ENCODE measurements at regions not wholly inside any gene's neighbourhood (a gene's known extent, or its start where the extent isn't known, plus 50 kb on each side); places are given as distances from the start of the nearest gene placed in this dataset.
A peak's percentile ranks its signal among the peaks of the same experiment; 100 is the strongest.

DNA sequence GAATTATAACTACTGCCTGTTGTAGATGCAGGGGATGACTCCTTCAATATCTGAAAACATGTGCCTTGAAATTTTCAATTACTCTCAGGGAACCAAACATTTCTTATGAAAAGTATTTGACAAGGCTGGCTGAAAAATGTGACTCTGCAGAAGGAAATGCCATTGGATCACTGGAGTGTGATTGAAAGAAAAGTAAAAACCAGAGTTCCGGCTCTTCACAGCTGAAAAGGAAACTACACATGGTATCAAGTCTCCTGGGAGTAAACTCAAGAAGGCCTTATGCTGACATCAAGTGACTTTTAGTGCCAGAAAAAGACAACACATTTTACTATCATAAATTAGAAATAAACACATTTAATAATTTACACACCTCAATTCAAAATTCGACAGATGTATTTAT is 693.0 kb downstream of the LRFN5 start:
- Mint-ChIP-seq H3K36me3 (no peaks in the 10 kb centered on the region), H3K9me3 (peaks cover 6% of the 10 kb centered on the region), H3K27me3 (no peaks in the 10 kb centered on the region), H3K4me1 (ENCODE audit: low read depth) (no peaks in the 10 kb centered on the region), H3K27ac (no peak overlapping the region), H3K4me3 (no peak overlapping the region)
- CTCF ChIA-PET, result no interaction called here
- no peak for DNase-seq
- POLR2A ChIA-PET, result no interaction called here
- intact Hi-C loops (cut with micrococcal nuclease), result no loop called here

- H3K4me3 Mint-ChIP-seq, result no peak overlapping the region
- no peak overlapping the region for H3K27ac Mint-ChIP-seq
- POLR2A ChIA-PET, result no interaction called here
- CTCF ChIA-PET, result no interaction called here
- peaks cover 11% of the 10 kb centered on the region for H3K9me3 Mint-ChIP-seq
- H3K4me1 Mint-ChIP-seq (ENCODE audit: low read depth), result no peaks in the 10 kb centered on the region
- DNase-seq, result no peak
- H3K27me3 Mint-ChIP-seq, result no peaks in the 10 kb centered on the region
- intact Hi-C loops (cut with micrococcal nuclease), result no loop called here
- no peaks in the 10 kb centered on the region for H3K36me3 Mint-ChIP-seq
Observed at GRCh38 chr14:42293180-42293579, 686.5 kb downstream of the LRFN5 start.

DNA sequence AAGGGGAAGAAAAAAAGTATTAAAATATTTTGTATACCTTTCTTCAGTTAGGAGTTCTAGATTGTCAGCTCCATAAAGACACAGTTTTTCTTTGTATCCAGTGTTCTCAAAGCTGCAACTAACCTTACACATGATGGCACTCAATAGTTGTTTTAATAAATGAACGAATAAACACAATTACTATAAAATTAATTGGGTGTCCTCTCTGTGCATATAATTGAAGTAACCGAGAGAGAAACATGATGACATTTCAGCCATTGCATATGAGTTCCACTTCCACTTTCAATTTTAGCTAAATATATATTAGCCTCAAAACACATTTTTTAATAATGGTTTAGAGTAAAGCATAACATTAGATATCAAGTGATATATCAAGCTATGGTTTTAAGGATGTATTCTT is 671.2 kb downstream of the LRFN5 start:
- H3K4me1 Mint-ChIP-seq (ENCODE audit: low read depth), result no peaks in the 10 kb centered on the region
- no peak overlapping the region for H3K27ac Mint-ChIP-seq
- no peak for DNase-seq
- H3K9me3 Mint-ChIP-seq, result peaks cover 17% of the 10 kb centered on the region
- no peaks in the 10 kb centered on the region for H3K27me3 Mint-ChIP-seq
- POLR2A ChIA-PET, result no interaction called here
- no peaks in the 10 kb centered on the region for H3K36me3 Mint-ChIP-seq
- CTCF ChIA-PET, result no interaction called here
- no peak overlapping the region for H3K4me3 Mint-ChIP-seq
- intact Hi-C loops (cut with micrococcal nuclease), result no loop called here

- CTCF ChIA-PET, result no interaction called here
- Mint-ChIP-seq H3K9me3 (peaks cover 18% of the 10 kb centered on the region), H3K27me3 (no peaks in the 10 kb centered on the region), H3K36me3 (no peaks in the 10 kb centered on the region), H3K27ac (no peak overlapping the region), H3K4me1 (ENCODE audit: low read depth) (no peaks in the 10 kb centered on the region), H3K4me3 (no peak overlapping the region)
- intact Hi-C loops (cut with micrococcal nuclease), result no loop called here
- POLR2A ChIA-PET, result no interaction called here
- DNase-seq, result no peak
Observed at GRCh38 chr14:42269234-42269633, 662.6 kb downstream of the LRFN5 start.

DNA sequence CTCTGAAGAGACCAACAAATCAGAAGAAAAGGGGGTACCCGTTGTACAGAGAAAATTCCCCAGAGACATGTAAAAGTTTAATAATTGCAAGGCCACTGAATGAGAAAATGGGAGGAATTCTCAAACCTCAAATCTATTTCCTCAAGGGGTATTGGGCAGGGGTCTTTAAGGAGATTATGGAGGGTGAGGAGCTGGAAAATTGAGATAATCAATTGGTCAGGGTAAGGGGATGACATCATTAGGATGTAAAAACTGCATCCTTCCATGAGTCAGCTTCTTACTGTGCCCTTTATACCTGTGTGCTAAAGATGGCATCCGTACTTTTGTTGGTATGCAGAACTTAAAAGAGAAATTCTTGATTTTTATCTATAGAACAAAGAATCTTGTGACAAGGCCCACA is 641.5 kb downstream of the LRFN5 start:
- intact Hi-C loops (cut with micrococcal nuclease), result no loop called here
- Mint-ChIP-seq H3K27ac (no peak overlapping the region), H3K27me3 (no peaks in the 10 kb centered on the region), H3K4me1 (ENCODE audit: low read depth) (no peaks in the 10 kb centered on the region), H3K9me3 (peaks cover 15% of the 10 kb centered on the region), H3K4me3 (no peak overlapping the region), H3K36me3 (no peaks in the 10 kb centered on the region)
- no peak for DNase-seq
- CTCF ChIA-PET, result no interaction called here
- POLR2A ChIA-PET, result no interaction called here

DNA sequence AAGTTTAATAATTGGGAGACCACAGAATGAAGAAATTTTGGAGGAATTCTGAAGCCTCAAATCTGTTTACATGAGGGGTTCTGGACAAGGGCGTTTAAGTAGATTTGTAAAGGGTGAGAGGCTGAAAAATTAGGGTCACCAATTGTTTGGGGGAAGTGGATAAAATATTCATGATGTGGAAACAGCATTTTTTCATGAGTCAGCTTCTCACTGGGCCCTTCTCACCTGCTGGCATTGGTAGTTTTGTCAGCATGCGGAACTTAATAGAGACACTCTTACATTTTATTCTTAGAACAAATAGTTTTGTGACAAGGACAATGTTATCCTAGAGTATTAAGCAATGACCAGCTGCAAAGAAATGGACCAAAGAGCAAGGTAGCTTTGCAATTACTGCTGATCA is 634.4 kb downstream of the LRFN5 start:
- peaks cover 23% of the 10 kb centered on the region for H3K9me3 Mint-ChIP-seq
- H3K4me3 Mint-ChIP-seq, result no peak overlapping the region
- no peaks in the 10 kb centered on the region for H3K27me3 Mint-ChIP-seq
- DNase-seq, result no peak
- H3K36me3 Mint-ChIP-seq, result no peaks in the 10 kb centered on the region
- intact Hi-C loops (cut with micrococcal nuclease), result no loop called here
- no peak overlapping the region for H3K27ac Mint-ChIP-seq
- ChIA-PET POLR2A (no interaction called here), CTCF (no interaction called here)
- no peaks in the 10 kb centered on the region for H3K4me1 Mint-ChIP-seq (ENCODE audit: low read depth)

- ChIA-PET POLR2A (no interaction called here), CTCF (no interaction called here)
- Mint-ChIP-seq H3K27me3 (no peaks in the 10 kb centered on the region), H3K4me3 (no peak overlapping the region), H3K4me1 (ENCODE audit: low read depth) (no peaks in the 10 kb centered on the region), H3K27ac (no peak overlapping the region), H3K9me3 (no peaks in the 10 kb centered on the region), H3K36me3 (no peaks in the 10 kb centered on the region)
- DNase-seq, result no peak
- intact Hi-C loops (cut with micrococcal nuclease), result no loop called here
Observed at GRCh38 chr14:42229976-42230375, 623.3 kb downstream of the LRFN5 start.

DNA sequence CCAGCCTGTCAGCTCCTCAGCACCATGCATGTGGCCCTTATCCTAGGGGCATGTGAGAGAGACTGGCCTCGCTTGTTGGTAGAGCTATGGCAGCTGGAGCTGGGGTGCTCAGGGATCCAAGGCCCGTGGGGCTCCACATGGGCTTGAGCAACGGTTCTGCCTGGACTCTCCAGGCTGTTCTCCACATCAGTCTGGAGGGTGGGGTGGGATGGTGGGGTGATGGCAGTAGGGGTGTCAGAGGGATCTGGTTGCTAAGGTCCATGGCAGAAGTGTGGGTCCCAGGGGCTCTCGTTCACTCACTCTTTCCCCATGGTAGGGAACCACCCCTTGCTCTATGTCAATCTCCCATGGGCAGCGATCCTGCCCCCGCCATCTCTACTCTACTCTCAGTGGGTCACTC is 622.6 kb downstream of the LRFN5 start:
- H3K27me3 Mint-ChIP-seq, result no peaks in the 10 kb centered on the region

GRCh38 chr14:42228611-42229010 is 621.9 kb downstream of the LRFN5 start:
- Mint-ChIP-seq H3K36me3 (no peaks in the 10 kb centered on the region), H3K4me1 (ENCODE audit: low read depth) (no peaks in the 10 kb centered on the region), H3K9me3 (no peaks in the 10 kb centered on the region), H3K27ac (no peak overlapping the region), H3K27me3 (no peaks in the 10 kb centered on the region), H3K4me3 (no peak overlapping the region)
- ChIA-PET POLR2A (no interaction called here), CTCF (no interaction called here)
- intact Hi-C loops (cut with micrococcal nuclease), result no loop called here
- no peak for DNase-seq

More for the DNA sequence above, 622.6 kb downstream of the LRFN5 start:
- H3K4me1 Mint-ChIP-seq (ENCODE audit: low read depth), result no peaks in the 10 kb centered on the region
- ChIA-PET POLR2A (no interaction called here), CTCF (no interaction called here)
- DNase-seq, result no peak
- H3K9me3 Mint-ChIP-seq, result no peaks in the 10 kb centered on the region
- H3K36me3 Mint-ChIP-seq, result no peaks in the 10 kb centered on the region
- no peak overlapping the region for H3K4me3 Mint-ChIP-seq
- intact Hi-C loops (cut with micrococcal nuclease), result no loop called here
- no peak overlapping the region for H3K27ac Mint-ChIP-seq

DNA sequence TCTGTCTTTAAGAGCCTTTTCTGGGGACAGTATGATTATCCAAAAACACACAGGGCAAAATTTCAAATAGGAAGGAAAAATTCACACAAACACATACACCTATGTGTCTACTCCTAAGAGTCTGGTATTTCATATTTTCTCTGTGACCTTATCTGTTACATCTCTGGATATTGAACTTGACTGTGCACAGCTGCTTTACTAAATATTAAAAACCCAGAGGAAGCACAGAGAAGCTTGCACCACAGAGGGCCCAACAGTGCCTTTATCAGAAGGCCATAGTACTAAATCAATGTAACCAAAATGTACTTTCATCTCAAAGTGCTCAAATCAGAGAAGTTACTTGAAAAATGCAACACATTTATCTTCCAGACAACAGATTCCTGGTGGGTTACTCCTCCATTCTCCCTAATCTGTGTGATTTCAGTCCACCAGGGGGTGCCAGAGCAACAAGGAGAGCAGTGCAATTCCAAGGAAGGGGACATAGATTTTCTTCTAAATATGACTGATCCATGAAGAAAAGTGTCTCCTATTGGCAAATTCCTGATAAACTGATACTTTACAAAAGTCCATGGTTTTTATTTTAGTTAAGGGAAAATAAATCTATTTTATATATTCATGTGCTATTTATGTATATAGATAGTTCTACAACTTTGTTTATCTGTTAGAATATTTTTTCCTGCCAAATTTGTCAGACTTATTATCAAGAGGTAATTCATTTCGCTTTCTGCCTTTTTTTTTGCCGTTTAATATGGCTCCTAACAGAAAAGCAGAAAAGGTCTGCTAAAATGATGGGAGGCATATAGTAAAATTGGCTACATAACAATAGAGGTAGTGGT is 617.6 kb downstream of the LRFN5 start:
- H3K4me3 Mint-ChIP-seq, result no peak overlapping the region
- no peaks in the 10 kb centered on the region for H3K27me3 Mint-ChIP-seq
- H3K27ac Mint-ChIP-seq, result no peak overlapping the region
- POLR2A ChIA-PET, result no interaction called here
- no peaks in the 10 kb centered on the region for H3K4me1 Mint-ChIP-seq (ENCODE audit: low read depth)
- CTCF ChIA-PET, result no interaction called here
- intact Hi-C loops (cut with micrococcal nuclease), result loop anchor here (5.0 kb wide), 1 partner anchor 508 kb away; no protein-coding TSS in a partner anchor
- H3K36me3 Mint-ChIP-seq, result no peaks in the 10 kb centered on the region
- peak; percentile 26 for DNase-seq
- no peaks in the 10 kb centered on the region for H3K9me3 Mint-ChIP-seq

DNA sequence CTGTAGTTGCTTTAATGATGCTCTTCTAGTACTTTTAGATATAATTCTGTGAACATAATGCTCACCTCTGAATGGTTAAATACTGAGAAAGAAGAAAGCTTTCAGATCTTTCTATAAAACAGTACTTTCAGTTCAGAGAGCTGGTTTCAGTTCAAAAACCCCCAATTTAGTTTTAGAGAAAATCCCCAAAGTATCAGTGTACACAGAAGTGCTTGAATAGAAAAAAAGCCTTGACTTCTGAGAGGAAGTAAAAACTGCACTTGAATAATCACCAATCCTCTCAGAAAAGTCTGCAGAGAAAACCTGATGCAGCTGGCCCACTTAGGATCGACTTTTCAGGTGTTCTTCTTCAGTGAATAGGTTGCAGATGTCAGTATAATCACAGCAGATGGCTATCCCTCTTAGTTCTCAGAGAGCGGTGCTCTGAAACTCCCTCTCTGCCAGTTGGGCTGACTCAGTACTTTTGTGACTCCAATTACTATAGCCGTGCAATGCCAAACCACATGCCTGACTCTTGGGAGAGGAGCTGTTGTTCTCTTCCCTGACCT is 616.3 kb downstream of the LRFN5 start:
- CTCF ChIA-PET, result no interaction called here

DNA sequence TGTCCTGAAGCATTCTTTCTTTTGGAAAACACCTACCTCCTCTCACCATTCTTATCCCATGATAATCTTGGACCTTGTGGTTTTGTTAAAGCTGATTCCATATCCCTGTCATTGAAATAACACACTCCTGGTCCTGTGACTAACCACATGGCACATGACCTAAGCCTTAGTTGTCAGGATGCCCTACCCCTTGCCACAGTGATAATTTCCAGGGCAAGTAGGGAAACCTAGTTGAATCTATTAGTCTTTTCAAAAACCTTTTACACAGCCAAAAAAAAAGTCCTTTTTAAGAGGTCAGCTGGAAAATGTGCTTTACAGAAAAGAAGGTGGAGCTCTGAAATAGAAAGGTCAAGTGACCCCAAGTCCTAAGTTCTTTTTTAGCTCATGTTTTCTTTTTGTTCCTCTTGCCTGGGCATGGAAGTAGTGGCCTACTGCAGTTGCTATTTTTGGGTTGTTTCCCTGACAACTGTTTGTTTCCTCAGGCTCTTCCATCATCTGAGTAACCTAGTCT is 608.4 kb downstream of the LRFN5 start:
- Mint-ChIP-seq H3K36me3 (no peaks in the 10 kb centered on the region), H3K4me1 (ENCODE audit: low read depth) (no peaks in the 10 kb centered on the region), H3K27me3 (no peaks in the 10 kb centered on the region), H3K9me3 (no peaks in the 10 kb centered on the region), H3K27ac (no peak overlapping the region), H3K4me3 (no peak overlapping the region)
- no peak for DNase-seq
- intact Hi-C loops (cut with micrococcal nuclease), result no loop called here
- ChIA-PET CTCF (interaction anchor here (1.3 kb wide), 1 partner anchor 10 kb away, joined by 4 read pairs; no protein-coding TSS in a partner anchor), POLR2A (no interaction called here)

More for the DNA sequence above, 616.3 kb downstream of the LRFN5 start:
- H3K27me3 Mint-ChIP-seq, result no peaks in the 10 kb centered on the region
- intact Hi-C loops (cut with micrococcal nuclease), result loop anchor here (5.0 kb wide), 1 partner anchor 509 kb away; no protein-coding TSS in a partner anchor
- H3K4me3 Mint-ChIP-seq, result no peak overlapping the region
- H3K9me3 Mint-ChIP-seq, result no peaks in the 10 kb centered on the region
- no peaks in the 10 kb centered on the region for H3K36me3 Mint-ChIP-seq
- H3K4me1 Mint-ChIP-seq (ENCODE audit: low read depth), result no peaks in the 10 kb centered on the region
- DNase-seq, result no peak
- no peak overlapping the region for H3K27ac Mint-ChIP-seq
- POLR2A ChIA-PET, result no interaction called here

DNA sequence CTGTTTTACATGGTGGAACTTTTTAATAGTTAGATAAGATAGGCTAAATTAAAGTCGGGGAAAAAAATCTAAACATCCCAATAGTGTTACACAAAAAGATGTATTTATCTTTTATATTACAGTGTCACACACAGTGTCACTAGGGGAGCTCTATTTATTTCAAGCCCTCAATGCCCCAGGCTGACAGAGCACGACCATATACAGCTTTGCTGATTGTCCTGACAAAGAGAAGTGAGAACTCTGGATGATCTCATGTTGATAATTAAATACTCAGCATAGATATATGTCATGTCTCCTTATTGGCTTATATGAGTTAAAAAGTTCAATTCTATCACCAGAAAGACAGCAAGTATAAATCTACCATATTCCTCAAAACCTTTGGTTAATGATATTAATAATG is 594.3 kb downstream of the LRFN5 start:
- Mint-ChIP-seq H3K4me3 (no peak overlapping the region), H3K4me1 (ENCODE audit: low read depth) (no peaks in the 10 kb centered on the region), H3K36me3 (no peaks in the 10 kb centered on the region), H3K27me3 (no peaks in the 10 kb centered on the region), H3K27ac (no peak overlapping the region), H3K9me3 (peaks cover 7% of the 10 kb centered on the region)
- CTCF ChIA-PET, result no interaction called here
- intact Hi-C loops (cut with micrococcal nuclease), result no loop called here
- POLR2A ChIA-PET, result no interaction called here
- no peak for DNase-seq

Data from activated CD4-positive, alpha-beta memory T cell treated with anti-CD3 and anti-CD28 coated beads for 36 hours (primary cell).